T-cell (primary cell): ENCODE measurements at regions not wholly inside any gene's neighbourhood (a gene's known extent, or its start where the extent isn't known, plus 50 kb on each side); places are given as distances from the start of the nearest gene placed in this dataset.

Source experiments
- ATAC-seq, 4 experiments: fragments of 200-7000 bp in 3 of 4; fragments of 150-1000 bp in 1 of 4; cut with Tn5 transposase; replicated peaks in 1 of 4; 1 replicate in 3 of 4; 2 replicates in 1 of 4; pipeline ENCODE4 v1.10.0; 2021; ENCODE audit warnings: moderate library complexity in 3 of 4, mild to moderate bottlenecking in 2 of 4, moderate number of reproducible peaks in 1 of 4
- CTCF ChIA-PET, 2 donors: fragments of 300-600 bp; sonication (Branson Sonifier 250); formaldehyde crosslinking; loops; one replicate each; lab custom pipeline; 2022; ENCODE audit warnings: antibody characterized with exemption in 2 of 2; lab: Charles Lee
- POLR2A ChIA-PET, 2 donors: fragments of 300-600 bp; sonication (Branson Sonifier 250); formaldehyde crosslinking; loops; one replicate each; lab custom pipeline; 2022; ENCODE audit warnings: antibody characterized with exemption in 2 of 2; lab: Charles Lee
- DNase-seq, 35 experiments: peaks; one replicate each; pipeline versions ENCODE4 v3.0.0 to v3.0.0-alpha.2; 2013 to 2023
- H3K27ac ChIP-seq: one replicate; pipeline ENCODE4 v1.5.1; 2013; ENCODE audit warnings: low read length
- H3K27me3 ChIP-seq, 2 experiments: replicated peaks in 1 of 2; 1 replicate in 1 of 2; 2 replicates in 1 of 2; pipeline versions ENCODE4 v1.6.1 to v1.7.0; 2013; ENCODE audit warnings: low read length in 1 of 2, mixed read lengths in 1 of 2; ENCODE audit not compliant: control insufficient read depth in 2 of 2, insufficient read depth in 2 of 2; ENCODE audit errors: extremely low read depth in 1 of 2
- H3K36me3 ChIP-seq, 2 donors: 1 replicate in 1 of 2; 2 replicates in 1 of 2; pipeline versions ENCODE4 v1.6.1 to v1.7.0; 2013; ENCODE audit warnings: low read length in 1 of 2; ENCODE audit not compliant: control insufficient read depth in 2 of 2, insufficient read depth in 1 of 2; ENCODE audit errors: extremely low read depth in 1 of 2
- H3K4me1 ChIP-seq, 2 experiments: 1 replicate in 1 of 2; 2 replicates in 1 of 2; pipeline versions ENCODE4 v1.6.1 to v1.7.0; 2013; ENCODE audit warnings: low read length in 2 of 2, mixed read lengths in 1 of 2; ENCODE audit not compliant: insufficient read depth in 2 of 2, control insufficient read depth in 1 of 2; ENCODE audit errors: extremely low read depth in 1 of 2
- H3K4me3 ChIP-seq, 2 donors: 1 replicate in 1 of 2; 2 replicates in 1 of 2; pipeline versions ENCODE4 v1.5.1 to v1.7.0; 2013; ENCODE audit warnings: mild to moderate bottlenecking in 2 of 2, low read length in 1 of 2, moderate library complexity in 1 of 2; ENCODE audit not compliant: control insufficient read depth in 1 of 2; ENCODE audit errors: extremely low read depth in 1 of 2
- H3K9me3 ChIP-seq: 2 replicates; pipeline ENCODE4 v1.7.0; 2013
- H3K27ac Mint-ChIP-seq, 2 donors: one replicate each; pipeline ENCODE4 v1.8.0; 2020 to 2021; ENCODE audit warnings: mild to moderate bottlenecking in 2 of 2, mixed read lengths in 2 of 2
- H3K27me3 Mint-ChIP-seq, 2 donors: one replicate each; pipeline ENCODE4 v1.8.0; 2021 to 2022; ENCODE audit warnings: mixed read lengths in 2 of 2
- H3K36me3 Mint-ChIP-seq: one replicate; pipeline ENCODE4 v1.8.0; 2021; ENCODE audit warnings: mixed read lengths
- H3K4me1 Mint-ChIP-seq, 3 donors: one replicate each; pipeline ENCODE4 v1.8.0; 2020 to 2022; ENCODE audit warnings: mixed read lengths in 3 of 3, mild to moderate bottlenecking in 1 of 3
- H3K4me3 Mint-ChIP-seq, 3 donors: one replicate each; pipeline ENCODE4 v1.8.0; 2020 to 2022; ENCODE audit warnings: mild to moderate bottlenecking in 3 of 3, mixed read lengths in 3 of 3, moderate library complexity in 3 of 3
- H3K9me3 Mint-ChIP-seq, 3 donors: one replicate each; pipeline ENCODE4 v1.8.0; 2020 to 2022; ENCODE audit warnings: mixed read lengths in 3 of 3
- WGBS: methylation state at CpG from one replicate; pipeline ENCODE4 v1.1.5; 2013; ENCODE audit warnings: missing lambda C conversion rate; ENCODE audit not compliant: insufficient coverage; 5-methylcytosine and 5-hydroxymethylcytosine counted together

- DNase-seq (no peak), ATAC-seq (no peak)
- ChIA-PET POLR2A (no interaction called here), CTCF (no interaction called here)
- H3K27ac Mint-ChIP-seq: no peak overlapping the region
- H3K36me3 Mint-ChIP-seq: no peaks in the 10 kb centered on the region
- WGBS: 80% methylated on average over 1 of the region's 2 CpGs
- no peaks in the 10 kb centered on the region for H3K27me3 Mint-ChIP-seq
- H3K9me3 Mint-ChIP-seq: peaks cover 0 to 5% (median 2%) of the 10 kb centered on the region in 3 donors
- Histone ChIP-seq H3K27me3 (no peaks in the 10 kb centered on the region), H3K4me1 (no peaks in the 10 kb centered on the region), H3K36me3 (no peaks in the 10 kb centered on the region), H3K4me3 (no peak overlapping the region), H3K27ac (no peak overlapping the region), H3K9me3 (no peaks in the 10 kb centered on the region)
- no peak overlapping the region for H3K4me3 Mint-ChIP-seq
- H3K4me1 Mint-ChIP-seq: no peaks in the 10 kb centered on the region
These were observed 1056.4 kb downstream of the NTRK3 start for GRCh38 chr15:87200149-87200548.

DNA sequence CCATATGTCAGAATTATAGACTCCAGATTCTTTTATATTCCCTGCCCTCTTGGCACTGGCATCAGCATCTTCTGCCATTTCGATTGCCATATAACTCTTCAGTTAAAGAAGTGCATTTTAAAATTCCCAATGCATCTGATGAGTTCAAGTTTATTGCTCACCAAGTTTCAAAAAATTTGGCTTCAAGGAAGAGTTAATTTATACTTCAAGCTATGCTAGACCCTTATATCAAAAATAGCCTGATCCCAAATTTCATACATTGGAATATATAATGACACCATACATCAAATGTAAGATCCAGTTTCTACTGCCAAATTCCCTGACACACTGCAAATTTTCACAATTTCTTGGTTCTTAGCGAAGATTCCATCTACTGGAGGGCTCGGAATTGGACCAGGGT lies 1058.6 kb downstream of the NTRK3 start:
- H3K27ac ChIP-seq: no peak overlapping the region
- H3K4me3 Mint-ChIP-seq: no peak overlapping the region
- POLR2A ChIA-PET: no interaction called here
- no peaks in the 10 kb centered on the region for H3K4me1 Mint-ChIP-seq
- no peaks in the 10 kb centered on the region for H3K9me3 ChIP-seq
- H3K27me3 Mint-ChIP-seq: no peaks in the 10 kb centered on the region
- H3K27ac Mint-ChIP-seq: no peak overlapping the region
- H3K27me3 ChIP-seq: no peaks in the 10 kb centered on the region
- no peak overlapping the region for H3K4me3 ChIP-seq
- CTCF ChIA-PET: no interaction called here
- no peak for DNase-seq
- H3K36me3 Mint-ChIP-seq: no peaks in the 10 kb centered on the region
- ATAC-seq: no peak
- no peaks in the 10 kb centered on the region for H3K36me3 ChIP-seq
- H3K9me3 Mint-ChIP-seq: peaks cover 0 to 12% (median 0%) of the 10 kb centered on the region in 3 donors
- 63% methylated on average over 3 of the region's 3 CpGs for WGBS
- no peaks in the 10 kb centered on the region for H3K4me1 ChIP-seq

DNA sequence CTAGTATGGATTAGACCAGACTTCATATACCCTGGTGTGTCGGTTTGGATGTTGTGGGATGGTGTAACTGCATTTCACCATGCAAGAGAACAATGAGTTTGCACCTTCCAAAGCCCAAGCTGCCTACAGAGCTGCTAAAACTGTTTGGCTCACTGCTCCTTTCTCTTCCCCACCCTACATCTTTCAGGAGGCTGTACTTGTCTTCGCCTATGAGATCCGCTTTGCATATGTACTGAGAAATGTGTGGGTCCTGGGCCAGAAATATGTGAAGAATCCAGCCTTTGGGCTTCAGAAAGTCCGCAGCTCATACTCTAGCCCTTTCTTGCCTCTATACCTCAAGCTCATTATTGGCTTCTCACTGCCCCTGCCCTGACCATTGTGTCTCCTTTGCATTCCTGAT lies 1060.0 kb downstream of the NTRK3 start:
- ATAC-seq (no peak), DNase-seq (no peak)
- no peaks in the 10 kb centered on the region for H3K4me1 ChIP-seq
- no peaks in the 10 kb centered on the region for H3K27me3 Mint-ChIP-seq
- no peak overlapping the region for H3K4me3 ChIP-seq
- no peaks in the 10 kb centered on the region for H3K4me1 Mint-ChIP-seq
- H3K4me3 Mint-ChIP-seq: no peak overlapping the region
- ChIA-PET POLR2A (no interaction called here), CTCF (interaction anchor here in 1 of 2 donors (0.6 kb wide), 1 partner anchor 69 kb away, joined by 4 read pairs; no protein-coding TSS in a partner anchor)
- no peaks in the 10 kb centered on the region for H3K36me3 ChIP-seq
- H3K27ac ChIP-seq: no peak overlapping the region
- peaks cover 0 to 12% (median 0%) of the 10 kb centered on the region in 3 donors for H3K9me3 Mint-ChIP-seq
- no peaks in the 10 kb centered on the region for H3K36me3 Mint-ChIP-seq
- WGBS: 89% methylated on average over 1 of the region's 4 CpGs
- H3K9me3 ChIP-seq: no peaks in the 10 kb centered on the region
- no peak overlapping the region for H3K27ac Mint-ChIP-seq
- H3K27me3 ChIP-seq: no peaks in the 10 kb centered on the region

DNA sequence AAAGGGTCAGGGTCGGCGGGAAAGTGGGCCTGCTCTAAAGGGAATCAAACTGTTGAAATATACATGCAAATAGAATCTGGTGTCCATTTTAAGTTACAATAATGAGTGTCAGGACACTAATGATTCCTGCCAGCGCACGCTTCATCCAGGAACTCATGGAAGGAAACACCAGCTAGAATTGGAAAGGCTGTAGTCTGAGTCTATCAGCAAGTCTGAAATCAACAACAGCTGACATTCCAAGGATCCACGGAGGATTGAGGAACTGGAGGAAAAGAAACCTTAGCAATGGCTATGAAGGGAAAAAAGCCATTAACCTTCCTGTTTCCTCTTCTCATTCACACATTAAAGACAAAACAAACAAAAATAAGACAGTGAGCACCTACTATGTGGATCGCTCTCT lies 1063.1 kb downstream of the NTRK3 start:
- Mint-ChIP-seq H3K4me3 (no peak overlapping the region), H3K36me3 (no peaks in the 10 kb centered on the region)
- WGBS: 89% methylated on average over 4 of the region's 6 CpGs

GRCh38 chr15:87167706-87168105 lies 1088.0 kb downstream of the AGBL1 start:
- Mint-ChIP-seq H3K9me3 (peaks cover 0 to 8% (median 0%) of the 10 kb centered on the region in 3 donors), H3K27me3 (peaks cover 2 to 3% of the 10 kb centered on the region in 2 donors), H3K36me3 (no peaks in the 10 kb centered on the region), H3K4me1 (no peaks in the 10 kb centered on the region), H3K27ac (no peak overlapping the region), H3K4me3 (no peak overlapping the region)
- POLR2A ChIA-PET: no interaction called here
- H3K27me3 ChIP-seq: no peaks in the 10 kb centered on the region
- H3K9me3 ChIP-seq: no peaks in the 10 kb centered on the region
- H3K4me1 ChIP-seq: no peaks in the 10 kb centered on the region
- CTCF ChIA-PET: no interaction called here
- H3K36me3 ChIP-seq: no peaks in the 10 kb centered on the region
- no peak for ATAC-seq
- no peak overlapping the region for H3K27ac ChIP-seq
- WGBS: no CpG with 5 or more reads among the region's 1 CpG
- H3K4me3 ChIP-seq: no peak overlapping the region
- DNase-seq: no peak

More for the DNA sequence above, 1063.1 kb downstream of the NTRK3 start:
- Mint-ChIP-seq H3K27ac (no peak overlapping the region), H3K4me1 (no peaks in the 10 kb centered on the region), H3K9me3 (peaks cover 0 to 9% (median 0%) of the 10 kb centered on the region in 3 donors), H3K27me3 (no peaks in the 10 kb centered on the region)
- no peak overlapping the region for H3K27ac ChIP-seq
- no peak overlapping the region for H3K4me3 ChIP-seq
- ChIA-PET CTCF (no interaction called here), POLR2A (no interaction called here)
- H3K36me3 ChIP-seq: no peaks in the 10 kb centered on the region
- H3K4me1 ChIP-seq: no peaks in the 10 kb centered on the region
- ATAC-seq (no peak), DNase-seq (no peak)
- H3K9me3 ChIP-seq: no peaks in the 10 kb centered on the region
- H3K27me3 ChIP-seq: no peaks in the 10 kb centered on the region

DNA sequence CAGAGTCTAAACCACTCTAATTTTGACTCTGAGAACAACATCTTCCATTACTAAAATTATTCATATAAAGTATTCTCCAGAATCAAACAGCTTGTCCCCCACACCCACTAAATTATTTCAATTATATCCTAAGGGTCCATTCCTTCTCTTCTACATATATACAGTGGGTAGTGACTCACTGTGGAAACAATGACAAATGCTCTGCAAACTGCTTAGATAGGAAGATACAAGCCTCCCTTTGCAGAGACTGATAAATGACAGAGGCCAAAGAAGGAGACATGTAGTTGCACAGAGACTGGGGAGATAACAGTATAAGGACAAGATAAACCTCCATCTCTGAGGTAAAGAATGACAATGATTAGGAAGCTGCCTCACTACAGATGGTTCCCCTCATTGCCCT lies 1087.4 kb downstream of the AGBL1 start:
- H3K36me3 Mint-ChIP-seq: no peaks in the 10 kb centered on the region
- ChIA-PET CTCF (no interaction called here), POLR2A (no interaction called here)
- no peak for DNase-seq
- Histone ChIP-seq H3K36me3 (no peaks in the 10 kb centered on the region), H3K27me3 (no peaks in the 10 kb centered on the region), H3K4me1 (no peaks in the 10 kb centered on the region), H3K4me3 (no peak overlapping the region), H3K27ac (no peak overlapping the region), H3K9me3 (no peaks in the 10 kb centered on the region)
- peaks cover 0 to 8% (median 0%) of the 10 kb centered on the region in 3 donors for H3K9me3 Mint-ChIP-seq
- no peak overlapping the region for H3K27ac Mint-ChIP-seq
- H3K27me3 Mint-ChIP-seq: peaks cover 2 to 3% of the 10 kb centered on the region in 2 donors
- ATAC-seq: no peak
- H3K4me1 Mint-ChIP-seq: no peaks in the 10 kb centered on the region
- H3K4me3 Mint-ChIP-seq: no peak overlapping the region

DNA sequence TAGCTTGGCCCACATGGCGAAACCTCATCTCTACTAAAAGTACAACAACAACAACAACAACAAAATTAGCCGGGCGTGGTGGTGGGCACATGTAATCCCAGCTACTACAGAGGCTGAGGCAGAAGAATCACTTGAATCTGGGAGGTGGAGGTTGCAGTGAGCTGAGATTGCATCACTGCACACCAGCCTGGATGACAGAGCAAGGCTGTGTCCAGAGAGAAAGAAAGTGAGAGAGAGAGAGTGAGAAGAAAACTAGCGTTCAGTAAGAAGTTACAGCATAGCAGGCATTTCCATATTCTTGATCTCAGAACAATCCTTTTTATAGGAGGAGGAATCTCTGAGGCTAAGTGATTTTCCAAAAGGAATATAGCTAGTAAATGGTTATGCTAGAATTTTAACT lies 1076.1 kb downstream of the AGBL1 start:
- ATAC-seq (no peak), DNase-seq (no peak)
- CTCF ChIA-PET: no interaction called here
- Histone ChIP-seq H3K27ac (no peak overlapping the region), H3K9me3 (no peaks in the 10 kb centered on the region), H3K4me1 (no peaks in the 10 kb centered on the region), H3K36me3 (no peaks in the 10 kb centered on the region), H3K4me3 (no peak overlapping the region), H3K27me3 (no peaks in the 10 kb centered on the region)
- POLR2A ChIA-PET: no interaction called here
- no peaks in the 10 kb centered on the region for H3K4me1 Mint-ChIP-seq
- no peaks in the 10 kb centered on the region for H3K36me3 Mint-ChIP-seq
- H3K27me3 Mint-ChIP-seq: peaks cover 7% of the 10 kb centered on the region in 2 donors
- H3K4me3 Mint-ChIP-seq: no peak overlapping the region
- no peak overlapping the region for H3K27ac Mint-ChIP-seq
- no CpG with 5 or more reads among the region's 4 CpGs for WGBS
- peaks cover 0 to 4% (median 4%) of the 10 kb centered on the region in 3 donors for H3K9me3 Mint-ChIP-seq
